ENCODE measurements at regions not wholly inside any gene's neighbourhood (a gene's known extent, or its start where the extent isn't known, plus 50 kb on each side); places are given as distances from the start of the nearest gene placed in this dataset.

GRCh38 chr11:109597336-109597735 lies 175.3 kb downstream of the C11orf87 start:
- Histone ChIP-seq H3K79me2 (ENCODE audit: low read depth) (no peaks in the 10 kb centered on the region), H3K9me2 (ENCODE audit: insufficient read depth) (no peaks in the 10 kb centered on the region), H4K20me1 (ENCODE audit: insufficient read depth) (no peaks in the 10 kb centered on the region), H3K27ac (no peak overlapping the region), H3K4me3 (no peak overlapping the region), H3K27me3 (ENCODE audit: insufficient read depth, low read depth) (no peaks in the 10 kb centered on the region), H3K4me1 (replicated peaks; ENCODE audit: insufficient read depth) (no peaks in the 10 kb centered on the region), H3K36me3 (ENCODE audit: low read depth) (no peaks in the 10 kb centered on the region), H3K9me3 (ENCODE audit: insufficient read depth, low read depth) (no peaks in the 10 kb centered on the region), H2AFZ (no peak overlapping the region), H3F3A (ENCODE audit: insufficient read depth, low read depth) (no peaks in the 10 kb centered on the region), H3K4me2 (no peak overlapping the region)
- ChIA-PET CTCF (no interaction called here), POLR2A (ENCODE audit: unreplicated experiment) (no interaction called here)
- TF ChIP-seq CTCF (conservative IDR thresholded peaks at IDR 0.05) (no peak), EZH2 (IDR thresholded peaks at IDR 0.05; ENCODE audit: low read depth) (no peak)
- no peak for DNase-seq
- intact Hi-C loops (cut with micrococcal nuclease; ENCODE audit: unreplicated experiment): no loop called here
- BruUV-seq (replicated peaks): no TSS peak

- Histone ChIP-seq H3K36me3 (ENCODE audit: low read depth) (no peaks in the 10 kb centered on the region), H2AFZ (no peak overlapping the region), H3K9me3 (ENCODE audit: insufficient read depth, low read depth) (no peaks in the 10 kb centered on the region), H3F3A (ENCODE audit: insufficient read depth, low read depth) (no peaks in the 10 kb centered on the region), H3K27me3 (ENCODE audit: insufficient read depth, low read depth) (no peaks in the 10 kb centered on the region), H3K27ac (no peak overlapping the region), H3K9me2 (ENCODE audit: insufficient read depth) (no peaks in the 10 kb centered on the region), H3K79me2 (ENCODE audit: low read depth) (no peaks in the 10 kb centered on the region), H4K20me1 (ENCODE audit: insufficient read depth) (no peaks in the 10 kb centered on the region), H3K4me2 (no peak overlapping the region), H3K4me1 (replicated peaks; ENCODE audit: insufficient read depth) (no peaks in the 10 kb centered on the region), H3K4me3 (no peak overlapping the region)
- DNase-seq: no peak
- TF ChIP-seq EZH2 (IDR thresholded peaks at IDR 0.05; ENCODE audit: low read depth): no peak
- no peak for TF ChIP-seq CTCF (conservative IDR thresholded peaks at IDR 0.05)
- CTCF ChIA-PET: no interaction called here
- no TSS peak for BruUV-seq (replicated peaks)
- intact Hi-C loops (cut with micrococcal nuclease; ENCODE audit: unreplicated experiment): no loop called here
- POLR2A ChIA-PET (ENCODE audit: unreplicated experiment): no interaction called here
Observed at GRCh38 chr11:109604481-109605400, 182.8 kb downstream of the C11orf87 start.

GRCh38 chr11:109606256-109606655 lies 184.3 kb downstream of the C11orf87 start:
- no peaks in the 10 kb centered on the region for H3K79me2 ChIP-seq (ENCODE audit: low read depth)
- no peaks in the 10 kb centered on the region for H3K9me2 ChIP-seq (ENCODE audit: insufficient read depth)
- no peaks in the 10 kb centered on the region for H3K4me1 ChIP-seq (replicated peaks; ENCODE audit: insufficient read depth)
- no peaks in the 10 kb centered on the region for H4K20me1 ChIP-seq (ENCODE audit: insufficient read depth)
- POLR2A ChIA-PET (ENCODE audit: unreplicated experiment): no interaction called here
- no peak for DNase-seq
- no peaks in the 10 kb centered on the region for H3F3A ChIP-seq (ENCODE audit: insufficient read depth, low read depth)
- H3K4me2 ChIP-seq: no peak overlapping the region
- H3K36me3 ChIP-seq (ENCODE audit: low read depth): no peaks in the 10 kb centered on the region
- TF ChIP-seq CTCF (conservative IDR thresholded peaks at IDR 0.05) (no peak), EZH2 (IDR thresholded peaks at IDR 0.05; ENCODE audit: low read depth) (no peak)
- no TSS peak for BruUV-seq (replicated peaks)
- H2AFZ ChIP-seq: no peak overlapping the region
- H3K27me3 ChIP-seq (ENCODE audit: insufficient read depth, low read depth): no peaks in the 10 kb centered on the region
- CTCF ChIA-PET: no interaction called here
- intact Hi-C loops (cut with micrococcal nuclease; ENCODE audit: unreplicated experiment): no loop called here
- H3K9me3 ChIP-seq (ENCODE audit: insufficient read depth, low read depth): no peaks in the 10 kb centered on the region
- H3K4me3 ChIP-seq: no peak overlapping the region
- H3K27ac ChIP-seq: no peak overlapping the region

Measured in PC-9 (cell line).